ENCODE measurements at regions not wholly inside any gene's neighbourhood (a gene's known extent, or its start where the extent isn't known, plus 50 kb on each side); places are given as distances from the start of the nearest gene placed in this dataset.

- no peak for DNase-seq
Observed at GRCh38 chr6:137736048-137736818, 130.8 kb upstream of the TNFAIP3 start.

GRCh38 chr6:137736911-137737310 is 130.1 kb upstream of the TNFAIP3 start:
- no peak for DNase-seq

- DNase-seq, result no peak
Observed at GRCh38 chr6:137737836-137738596, 129.0 kb upstream of the TNFAIP3 start.

- no peak for DNase-seq
Observed at GRCh38 chr6:137738931-137739504, 128.0 kb upstream of the TNFAIP3 start.

GRCh38 chr6:137739544-137739943 is 127.5 kb upstream of the TNFAIP3 start:
- no peak for DNase-seq

GRCh38 chr6:137740091-137740755 is 126.8 kb upstream of the TNFAIP3 start:
- peak; percentile 78 for DNase-seq

GRCh38 chr6:137740967-137741761 is 125.9 kb upstream of the TNFAIP3 start:
- DNase-seq, result no peak

- DNase-seq, result no peak
Observed at GRCh38 chr6:137743493-137743892, 123.6 kb upstream of the TNFAIP3 start.

GRCh38 chr6:137744877-137745276 is 122.2 kb upstream of the TNFAIP3 start:
- no peak for DNase-seq

- DNase-seq, result no peak
Observed at GRCh38 chr6:137745321-137745720, 121.7 kb upstream of the TNFAIP3 start.

- DNase-seq, result no peak
Observed at GRCh38 chr6:137746264-137746663, 120.8 kb upstream of the TNFAIP3 start.

- peak; percentile 32 for DNase-seq
Observed at GRCh38 chr6:137749696-137750211, 117.3 kb upstream of the TNFAIP3 start.

- DNase-seq, result no peak
Observed at GRCh38 chr6:137750297-137750696, 116.8 kb upstream of the TNFAIP3 start.

GRCh38 chr6:137751768-137752560 is 115.1 kb upstream of the TNFAIP3 start:
- no peak for DNase-seq

GRCh38 chr6:137754366-137754765 is 112.7 kb upstream of the TNFAIP3 start:
- no peak for DNase-seq

GRCh38 chr6:137754866-137755265 is 112.2 kb upstream of the TNFAIP3 start:
- DNase-seq, result no peak

GRCh38 chr6:137755284-137755683 is 111.8 kb upstream of the TNFAIP3 start:
- DNase-seq, result no peak

- DNase-seq, result no peak
Observed at GRCh38 chr6:137756788-137757187, 110.3 kb upstream of the TNFAIP3 start.

- no peak for DNase-seq
Observed at GRCh38 chr6:137758661-137759060, 108.4 kb upstream of the TNFAIP3 start.

- no peak for DNase-seq
Observed at GRCh38 chr6:137759624-137760023, 107.4 kb upstream of the TNFAIP3 start.

GRCh38 chr6:137761072-137761471 is 106.0 kb upstream of the TNFAIP3 start:
- DNase-seq, result no peak

Measured in skin of body (tissue), 1 donor.